Right lobe of liver (tissue), 4 donors: ENCODE measurements at regions not wholly inside any gene's neighbourhood (a gene's known extent, or its start where the extent isn't known, plus 50 kb on each side); places are given as distances from the start of the nearest gene placed in this dataset.

Experiments used
- CTCF ChIP-seq, 4 donors: fragments of 200-600 bp in 3 of 4; fragments of 450-650 bp in 1 of 4; IDR thresholded peaks; one replicate each; pipeline versions ENCODE4 v1.5.1 to v1.8.0; 2016 to 2022; ENCODE audit warnings: antibody characterized with exemption in 4 of 4, mild to moderate bottlenecking in 2 of 4
- POLR2A ChIP-seq: fragments of 450-650 bp; IDR thresholded peaks from one replicate; pipeline ENCODE4 v1.6.1; 2017; ENCODE audit warnings: antibody characterized with exemption, mild to moderate bottlenecking
- donor health status: DM: no; HTN: no; CAD: no.
- donor health status: DM: no; HTN: no; CAD: no.
- donor health status: DM: no; HTN: yes; CAD: no.

GRCh38 chr13:84741253-84741652 is 859.0 kb upstream of the SLITRK1 start:
- no peak for TF ChIP-seq CTCF (IDR thresholded peaks at IDR 0.05)
- no peak for TF ChIP-seq POLR2A
